Hepatocyte (in vitro differentiated cells): ENCODE measurements at regions not wholly inside any gene's neighbourhood (a gene's known extent, or its start where the extent isn't known, plus 50 kb on each side); places are given as distances from the start of the nearest gene placed in this dataset.

ENCODE experiments used
- DNase-seq: peaks from one replicate; pipeline ENCODE4 v3.0.0-alpha.2; 2016; ENCODE audit warnings: low spot score
- H2AFZ ChIP-seq: fragments of 200-600 bp; sonication (generic); 2 replicates; pipeline ENCODE4 v1.6.0; 2016; ENCODE audit warnings: antibody characterized with exemption, mild to moderate bottlenecking
- H3K27ac ChIP-seq: fragments of 200-600 bp; sonication (generic); 2 replicates; pipeline ENCODE4 v1.5.1; 2016; ENCODE audit warnings: mild to moderate bottlenecking
- H3K27me3 ChIP-seq: fragments of 200-600 bp; sonication (generic); 2 replicates; pipeline ENCODE4 v1.6.1; 2016
- H3K36me3 ChIP-seq: fragments of 200-600 bp; sonication (generic); replicated peaks from 2 replicates; pipeline ENCODE4 v1.5.1; 2016; ENCODE audit warnings: low read depth; ENCODE audit not compliant: insufficient read depth
- H3K4me1 ChIP-seq: fragments of 200-600 bp; sonication (generic); 2 replicates; pipeline ENCODE4 v1.5.1; 2016; ENCODE audit warnings: mild to moderate bottlenecking, moderate library complexity; ENCODE audit not compliant: insufficient read depth
- H3K4me2 ChIP-seq: fragments of 200-600 bp; sonication (generic); 2 replicates; pipeline ENCODE4 v1.6.0; 2016
- H3K4me3 ChIP-seq: fragments of 200-600 bp; sonication (generic); 2 replicates; pipeline ENCODE4 v1.5.1; 2016; ENCODE audit warnings: mild to moderate bottlenecking
- H3K79me2 ChIP-seq: fragments of 200-600 bp; sonication (generic); 2 replicates; pipeline ENCODE4 v1.6.0; 2017; ENCODE audit warnings: mild to moderate bottlenecking
- H3K9me2 ChIP-seq: fragments of 200-600 bp; sonication (generic); replicated peaks from 2 replicates; pipeline ENCODE4 v1.6.0; 2017; ENCODE audit warnings: mild to moderate bottlenecking; ENCODE audit not compliant: insufficient read depth
- H3K9me3 ChIP-seq: fragments of 200-600 bp; sonication (generic); 2 replicates; pipeline ENCODE4 v1.5.1; 2016; ENCODE audit warnings: low read depth, mild to moderate bottlenecking
- H4K20me1 ChIP-seq: fragments of 200-600 bp; sonication (generic); 2 replicates; pipeline ENCODE4 v1.6.0; 2016; ENCODE audit warnings: mild to moderate bottlenecking; ENCODE audit not compliant: insufficient read depth, poor library complexity, severe bottlenecking
- CTCF ChIP-seq: fragments of 200-600 bp; sonication (generic); IDR thresholded peaks from 2 replicates; pipeline ENCODE4 v1.5.1; 2016; ENCODE audit warnings: antibody characterized with exemption, mild to moderate bottlenecking; ENCODE audit not compliant: poor library complexity
- EZH2 ChIP-seq: fragments of 200-600 bp; sonication (generic); IDR thresholded peaks from 2 replicates; pipeline ENCODE4 v1.6.1; 2016; ENCODE audit warnings: antibody characterized with exemption, mild to moderate bottlenecking, borderline replicate concordance
- EZH2phosphoT487 ChIP-seq: fragments of 200-600 bp; sonication (generic); IDR thresholded peaks from one replicate; pipeline ENCODE4 v1.6.1; 2018; ENCODE audit warnings: antibody characterized with exemption, mild to moderate bottlenecking, low read depth, moderate library complexity; ENCODE audit not compliant: unreplicated experiment, severe bottlenecking
- WGBS: methylation state at CpG from one replicate; pipeline ENCODE4 v1.1.6; 2016; ENCODE audit warnings: low lambda C conversion rate; ENCODE audit errors: missing lambda C conversion rate; 5-methylcytosine and 5-hydroxymethylcytosine counted together

- Histone ChIP-seq H3K9me2 (no peaks in the 10 kb centered on the region), H4K20me1 (no peaks in the 10 kb centered on the region), H3K79me2 (no peaks in the 10 kb centered on the region), H3K27me3 (no peaks in the 10 kb centered on the region), H3K4me2 (no peak overlapping the region), H3K36me3 (no peaks in the 10 kb centered on the region), H2AFZ (no peak overlapping the region), H3K9me3 (no peaks in the 10 kb centered on the region), H3K4me1 (no peaks in the 10 kb centered on the region), H3K27ac (no peak overlapping the region), H3K4me3 (no peak overlapping the region)
- no peak for DNase-seq
- WGBS: 79% methylated on average over 6 of the region's 6 CpGs
- no peak for TF ChIP-seq CTCF
- no peak for TF ChIP-seq EZH2phosphoT487
- TF ChIP-seq EZH2: no peak
Measured at GRCh38 chr2:157122776-157123175, 134.7 kb upstream of the GALNT5 start.

- no peak for TF ChIP-seq EZH2phosphoT487
- TF ChIP-seq EZH2: no peak
- no peak for TF ChIP-seq CTCF
- Histone ChIP-seq H3K9me3 (no peaks in the 10 kb centered on the region), H4K20me1 (no peaks in the 10 kb centered on the region), H2AFZ (no peak overlapping the region), H3K4me3 (no peak overlapping the region), H3K4me2 (no peak overlapping the region), H3K36me3 (no peaks in the 10 kb centered on the region), H3K9me2 (no peaks in the 10 kb centered on the region), H3K27me3 (no peaks in the 10 kb centered on the region), H3K4me1 (no peaks in the 10 kb centered on the region), H3K79me2 (no peaks in the 10 kb centered on the region), H3K27ac (no peak overlapping the region)
- 40% methylated on average over 2 of the region's 2 CpGs for WGBS
- DNase-seq: no peak
Measured at GRCh38 chr2:157124731-157125130, 132.8 kb upstream of the GALNT5 start.

- 71% methylated on average over 1 of the region's 1 CpG for WGBS
- no peaks in the 10 kb centered on the region for H3K27me3 ChIP-seq
- DNase-seq: no peak
Measured at GRCh38 chr2:157125685-157126084, 131.8 kb upstream of the GALNT5 start.

More at GRCh38 chr2:157125685-157126084, 131.8 kb upstream of the GALNT5 start:
- Histone ChIP-seq H3K9me3 (no peaks in the 10 kb centered on the region), H3K9me2 (no peaks in the 10 kb centered on the region), H3K36me3 (no peaks in the 10 kb centered on the region), H2AFZ (no peak overlapping the region), H4K20me1 (no peaks in the 10 kb centered on the region), H3K4me3 (no peak overlapping the region), H3K27ac (no peak overlapping the region), H3K79me2 (no peaks in the 10 kb centered on the region), H3K4me1 (no peaks in the 10 kb centered on the region), H3K4me2 (no peak overlapping the region)
- TF ChIP-seq CTCF: no peak
- no peak for TF ChIP-seq EZH2phosphoT487
- TF ChIP-seq EZH2: no peak
